ENCODE measurements at regions not wholly inside any gene's neighbourhood (a gene's known extent, or its start where the extent isn't known, plus 50 kb on each side); places are given as distances from the start of the nearest gene placed in this dataset.

GRCh38 chr9:1916095-1916494, 99.1 kb upstream of the SMARCA2 start:
- in situ Hi-C loops (cut with MboI; ENCODE audit: low sequenced_read_pairs in 4 of 4) (loop anchor here in 1 of 4 donors (25.0 kb wide), 1 partner anchor 104 kb away; no protein-coding TSS in a partner anchor), intact Hi-C loops (cut with DNase I; ENCODE audit: low total_unique reads) (no loop called here)
- DNase-seq (no peak), ATAC-seq (no peak)
- TF ChIP-seq CTCF (IDR thresholded peaks at IDR 0.05 in 4 of 5, conservative IDR thresholded peaks at IDR 0.05 in 1 of 5), result no peak
- TF ChIP-seq POLR2A (IDR thresholded peaks at IDR 0.05), result no peak
- no peaks in the 10 kb centered on the region for H3K4me1 ChIP-seq
- H3K4me3 ChIP-seq, result peak overlapping the region in 1 of 4 donors; percentile 7
- H3K27me3 ChIP-seq, result peaks cover 0 to 5% (median 0%) of the 10 kb centered on the region in 3 donors
- no peaks in the 10 kb centered on the region for H3K36me3 ChIP-seq
- no peaks in the 10 kb centered on the region for H3K9me3 ChIP-seq
- no peak overlapping the region for H3K27ac ChIP-seq

GRCh38 chr9:1916655-1917054, 98.5 kb upstream of the SMARCA2 start:
- intact Hi-C loops (cut with DNase I; ENCODE audit: low total_unique reads), result no loop called here
- TF ChIP-seq POLR2A (IDR thresholded peaks at IDR 0.05) (no peak), CTCF (IDR thresholded peaks at IDR 0.05 in 4 of 5, conservative IDR thresholded peaks at IDR 0.05 in 1 of 5) (no peak)

GRCh38 chr9:1917396-1917935, 97.7 kb upstream of the SMARCA2 start:
- TF ChIP-seq POLR2A (IDR thresholded peaks at IDR 0.05), result no peak
- TF ChIP-seq CTCF (IDR thresholded peaks at IDR 0.05 in 4 of 5, conservative IDR thresholded peaks at IDR 0.05 in 1 of 5), result no peak
- in situ Hi-C loops (cut with MboI; ENCODE audit: low sequenced_read_pairs in 4 of 4) (loop anchor here in 1 of 4 donors (25.0 kb wide), 1 partner anchor 105 kb away; no protein-coding TSS in a partner anchor), intact Hi-C loops (cut with DNase I; ENCODE audit: low total_unique reads) (no loop called here)
- no peaks in the 10 kb centered on the region for H3K4me1 ChIP-seq
- ATAC-seq (no peak), DNase-seq (no peak)
- H3K36me3 ChIP-seq, result no peaks in the 10 kb centered on the region
- H3K9me3 ChIP-seq, result no peaks in the 10 kb centered on the region
- H3K4me3 ChIP-seq, result no peak overlapping the region
- H3K27ac ChIP-seq, result no peak overlapping the region
- H3K27me3 ChIP-seq, result peaks cover 0 to 5% (median 0%) of the 10 kb centered on the region in 3 donors

More at GRCh38 chr9:1916655-1917054, 98.5 kb upstream of the SMARCA2 start:
- no peaks in the 10 kb centered on the region for H3K9me3 ChIP-seq
- in situ Hi-C loops (cut with MboI; ENCODE audit: low sequenced_read_pairs in 4 of 4), result loop anchor here in 1 of 4 donors (25.0 kb wide), 1 partner anchor 104 kb away; no protein-coding TSS in a partner anchor
- ATAC-seq, result no peak
- no peaks in the 10 kb centered on the region for H3K36me3 ChIP-seq
- peaks cover 0 to 5% (median 0%) of the 10 kb centered on the region in 3 donors for H3K27me3 ChIP-seq
- no peak overlapping the region for H3K4me3 ChIP-seq
- H3K27ac ChIP-seq, result no peak overlapping the region
- H3K4me1 ChIP-seq, result no peaks in the 10 kb centered on the region
- no peak for DNase-seq

GRCh38 chr9:1918108-1918507, 97.0 kb upstream of the SMARCA2 start:
- H3K36me3 ChIP-seq, result no peaks in the 10 kb centered on the region
- DNase-seq, result no peak
- H3K27ac ChIP-seq, result no peak overlapping the region
- intact Hi-C loops (cut with DNase I; ENCODE audit: low total_unique reads) (no loop called here), in situ Hi-C loops (cut with MboI; ENCODE audit: low sequenced_read_pairs in 4 of 4) (loop anchor here in 1 of 4 donors (25.0 kb wide), 1 partner anchor 106 kb away; no protein-coding TSS in a partner anchor)
- no peak for TF ChIP-seq CTCF (IDR thresholded peaks at IDR 0.05 in 4 of 5, conservative IDR thresholded peaks at IDR 0.05 in 1 of 5)
- TF ChIP-seq POLR2A (IDR thresholded peaks at IDR 0.05), result no peak
- no peak overlapping the region for H3K4me3 ChIP-seq
- H3K9me3 ChIP-seq, result no peaks in the 10 kb centered on the region
- peaks cover 0 to 5% (median 0%) of the 10 kb centered on the region in 3 donors for H3K27me3 ChIP-seq
- no peak for ATAC-seq
- H3K4me1 ChIP-seq, result no peaks in the 10 kb centered on the region
